IMR-90 (cell line): ENCODE measurements at regions not wholly inside any gene's neighbourhood (a gene's known extent, or its start where the extent isn't known, plus 50 kb on each side); places are given as distances from the start of the nearest gene placed in this dataset.

Source experiments
- ATAC-seq: fragments of 200-7000 bp; cut with Tn5 transposase; 2 replicates; pipeline ENCODE4 v1.9.1; 2020; ENCODE audit warnings: low read depth, mild to moderate bottlenecking, moderate library complexity
- BruUV-seq: library from RNA; stranded (reverse); fragments of 400-500 nt; replicated peaks from 2 replicates; lab custom pipeline; 2021; lab: Mats Ljungman, UMichigan
- CTCF ChIA-PET: fragments of 300-600 bp; formaldehyde crosslinking; extraction: SDS; loops from one replicate; lab custom pipeline; 2021; ENCODE audit warnings: antibody characterized with exemption; lab: Yijun Ruan, JAX
- POLR2A ChIA-PET: fragments of 300-600 bp; sonication (Branson Sonifier 250); formaldehyde crosslinking; loops from one replicate; lab custom pipeline; 2022; ENCODE audit warnings: antibody characterized with exemption; ENCODE audit not compliant: unreplicated experiment; lab: Charles Lee
- DNase-seq: peaks from one replicate; pipeline ENCODE4 v3.0.0; 2013
- H2AFZ ChIP-seq: replicated peaks from 2 replicates; pipeline ENCODE3; 2013; ENCODE audit warnings: low read length, mild to moderate bottlenecking; ENCODE audit not compliant: poor library complexity
- H2AK5ac ChIP-seq: 2 replicates; pipeline ENCODE4 v1.6.1; 2013; ENCODE audit warnings: low read depth, low read length, inconsistent platforms
- H2AK9ac ChIP-seq: replicated peaks from 2 replicates; pipeline ENCODE3; 2013; ENCODE audit warnings: mild to moderate bottlenecking, low read depth, low read length, moderate library complexity; ENCODE audit not compliant: poor library complexity
- H2BK120ac ChIP-seq: 2 replicates; pipeline ENCODE4 v1.6.1; 2013; ENCODE audit warnings: low read depth, low read length, inconsistent platforms
- H2BK15ac ChIP-seq: 3 replicates; pipeline ENCODE4 v1.6.1; 2013; ENCODE audit warnings: low read depth, low read length, inconsistent platforms
- H2BK20ac ChIP-seq: 2 replicates; pipeline ENCODE4 v1.6.1; 2013; ENCODE audit warnings: low read depth, mild to moderate bottlenecking, inconsistent platforms, low read length, moderate library complexity
- H2BK5ac ChIP-seq: 2 replicates; pipeline ENCODE4 v1.6.1; 2013; ENCODE audit warnings: mild to moderate bottlenecking, low read depth, low read length, inconsistent platforms; ENCODE audit not compliant: poor library complexity, severe bottlenecking
- H3K14ac ChIP-seq: replicated peaks from 2 replicates; pipeline ENCODE4 v1.6.1; 2013; ENCODE audit warnings: low read depth, low read length, inconsistent platforms
- H3K18ac ChIP-seq: 2 replicates; pipeline ENCODE4 v1.6.1; 2013; ENCODE audit warnings: low read depth, low read length, control low read depth
- H3K23ac ChIP-seq: 2 replicates; pipeline ENCODE4 v1.6.1; 2013; ENCODE audit warnings: low read depth, low read length, inconsistent platforms
- H3K27ac ChIP-seq: 2 replicates; pipeline ENCODE4 v1.5.1; 2013; ENCODE audit warnings: mild to moderate bottlenecking, control low read depth, low read length; ENCODE audit not compliant: insufficient read depth
- H3K27me3 ChIP-seq: 2 replicates; pipeline ENCODE4 v1.6.1; 2013; ENCODE audit warnings: low read length; ENCODE audit not compliant: control insufficient read depth, insufficient read depth
- H3K36me3 ChIP-seq: 2 replicates; pipeline ENCODE4 v1.6.1; 2013; ENCODE audit warnings: low read length, mixed read lengths; ENCODE audit not compliant: control insufficient read depth, insufficient read depth
- H3K4ac ChIP-seq: 2 replicates; pipeline ENCODE4 v1.6.1; 2013; ENCODE audit warnings: low read depth, low read length, inconsistent platforms
- H3K4me1 ChIP-seq: 2 replicates; pipeline ENCODE4 v1.6.1; 2013; ENCODE audit warnings: low read length, mixed read lengths; ENCODE audit not compliant: control insufficient read depth, insufficient read depth
- H3K4me2 ChIP-seq: 2 replicates; pipeline ENCODE4 v1.6.1; 2013; ENCODE audit warnings: low read depth, mild to moderate bottlenecking, control low read depth, low read length, moderate library complexity
- H3K4me3 ChIP-seq: 2 replicates; pipeline ENCODE4 v1.5.1; 2013; ENCODE audit warnings: low read depth, mild to moderate bottlenecking, control low read depth, low read length, moderate library complexity; ENCODE audit not compliant: insufficient read depth
- H3K56ac ChIP-seq: 2 replicates; pipeline ENCODE4 v1.6.1; 2013; ENCODE audit warnings: low read length, inconsistent platforms; ENCODE audit not compliant: insufficient read depth; ENCODE audit errors: extremely low read depth
- H3K79me1 ChIP-seq, 2 experiments: 2 replicates each; pipeline ENCODE4 v1.6.1; 2013; ENCODE audit warnings: low read length in 2 of 2, inconsistent platforms in 1 of 2, low read depth in 1 of 2
- H3K9ac ChIP-seq: 2 replicates; pipeline ENCODE4 v1.6.1; 2013; ENCODE audit warnings: low read depth, low read length, control low read depth
- H3K9me1 ChIP-seq: 2 replicates; pipeline ENCODE4 v1.6.1; 2013; ENCODE audit warnings: low read length, inconsistent platforms; ENCODE audit not compliant: insufficient read depth
- H3K9me3 ChIP-seq: 2 replicates; pipeline ENCODE4 v1.6.1; 2013; ENCODE audit warnings: low read length; ENCODE audit not compliant: control insufficient read depth, insufficient read depth
- H4K20me1 ChIP-seq: 2 replicates; pipeline ENCODE4 v1.6.1; 2013; ENCODE audit warnings: low read length, inconsistent platforms; ENCODE audit not compliant: insufficient read depth
- H4K5ac ChIP-seq: 2 replicates; pipeline ENCODE4 v1.6.1; 2013; ENCODE audit warnings: mild to moderate bottlenecking, low read depth, low read length, control low read depth
- H4K8ac ChIP-seq, 2 experiments: 2 replicates each; pipeline ENCODE4 v1.6.1; 2013; ENCODE audit warnings: low read depth in 2 of 2, low read length in 2 of 2, control low read depth in 1 of 2, inconsistent platforms in 1 of 2
- H4K91ac ChIP-seq: 2 replicates; pipeline ENCODE4 v1.6.1; 2013; ENCODE audit warnings: low read depth, low read length, inconsistent platforms; ENCODE audit not compliant: insufficient read depth
- BHLHE40 ChIP-seq: fragments of 150-350 bp; IDR thresholded peaks from 2 replicates; pipeline ENCODE4 v1.6.1; 2016; ENCODE audit warnings: mild to moderate bottlenecking, low read depth, low read length
- CHD1 ChIP-seq: IDR thresholded peaks from 2 replicates; pipeline ENCODE4 v1.6.1; 2012; ENCODE audit warnings: low read depth, low read length, improper control_type of control experiment
- CTCF ChIP-seq: conservative IDR thresholded peaks from 2 replicates; pipeline ENCODE4 v1.5.1; 2012; ENCODE audit warnings: mild to moderate bottlenecking, low read depth, low read length, improper control_type of control experiment
- MAFK ChIP-seq: IDR thresholded peaks from 2 replicates; pipeline ENCODE4 v1.6.1; 2012; ENCODE audit warnings: low read depth, low read length, improper control_type of control experiment
- RCOR1 ChIP-seq: IDR thresholded peaks from 2 replicates; pipeline ENCODE4 v1.6.1; 2012; ENCODE audit warnings: mild to moderate bottlenecking, low read length, improper control_type of control experiment; ENCODE audit not compliant: insufficient replicate concordance
- RFX5 ChIP-seq: IDR thresholded peaks from 2 replicates; pipeline ENCODE4 v1.8.0; 2012; ENCODE audit warnings: low read depth, mild to moderate bottlenecking, low read length, moderate library complexity
- SMC3 ChIP-seq: fragments of 150-350 bp; IDR thresholded peaks from 2 replicates; pipeline ENCODE4 v1.6.1; 2016; ENCODE audit warnings: low read depth, mild to moderate bottlenecking, antibody characterized with exemption, low read length, moderate library complexity
- WGBS, 2 experiments: methylation state at CpG; one replicate each; pipeline versions ENCODE4 v1.1.5 to v1.1.7; 2013; ENCODE audit warnings: missing lambda C conversion rate in 2 of 2; ENCODE audit not compliant: insufficient read length in 1 of 2; ENCODE audit errors: extremely low coverage in 2 of 2; 5-methylcytosine and 5-hydroxymethylcytosine counted together
- dilution Hi-C: fragments of 300-500 bp; cut with HindIII; formaldehyde crosslinking; loops from one replicate; pipeline ENCODE4 v1.14.3; 2018; ENCODE audit warnings: low sequenced_read_pairs; ENCODE audit not compliant: unreplicated experiment
- in situ Hi-C: fragments of 300-500 bp; cut with MboI; formaldehyde crosslinking; loops from 3 replicates; pipeline ENCODE4 v1.14.3; 2019; ENCODE audit warnings: low sequenced_read_pairs, inconsistent platforms, mixed read lengths
- intact Hi-C: fragments of 100-400 bp; cut with micrococcal nuclease; formaldehyde crosslinking; loops from 2 replicates; pipeline ENCODE4 v1.10.0; 2022

- in situ Hi-C loops (no loop called here), dilution Hi-C loops (no loop called here), intact Hi-C loops (no loop called here)
- no peak for DNase-seq
- H2BK120ac ChIP-seq = no peak overlapping the region
- no peak overlapping the region for H3K9ac ChIP-seq
- no peak overlapping the region for H2BK15ac ChIP-seq
- no TSS peak for BruUV-seq
- no peaks in the 10 kb centered on the region for H3K4me1 ChIP-seq
- WGBS, 2 experiments = no CpG with 5 or more reads among the region's 1 CpG
- H3K36me3 ChIP-seq = no peaks in the 10 kb centered on the region
- H3K4me2 ChIP-seq = no peak overlapping the region
- H3K9me1 ChIP-seq = no peaks in the 10 kb centered on the region
- H2AK5ac ChIP-seq = no peak overlapping the region
- no peak for TF ChIP-seq SMC3
- no peak for TF ChIP-seq MAFK
- no peak for TF ChIP-seq CTCF
- no peak for TF ChIP-seq CHD1
- TF ChIP-seq RFX5 = no peak
- no peak for TF ChIP-seq RCOR1
- TF ChIP-seq BHLHE40 = no peak
- H2AK9ac ChIP-seq = no peak overlapping the region
- POLR2A ChIA-PET = no interaction called here
- H3K27me3 ChIP-seq = no peaks in the 10 kb centered on the region
- H3K9me3 ChIP-seq = peaks cover 4% of the 10 kb centered on the region
- ATAC-seq = no peak
- no peak overlapping the region for H3K14ac ChIP-seq
- no peaks in the 10 kb centered on the region for H4K20me1 ChIP-seq
- no peak overlapping the region for H3K18ac ChIP-seq
- no peak overlapping the region for H3K23ac ChIP-seq
- CTCF ChIA-PET = no interaction called here
- H3K4ac ChIP-seq = no peak overlapping the region
- no peak overlapping the region for H4K91ac ChIP-seq
- H4K8ac ChIP-seq = no peak overlapping the region
- no peak overlapping the region for H3K4me3 ChIP-seq
- no peak overlapping the region for H2BK20ac ChIP-seq
- H2BK5ac ChIP-seq = no peak overlapping the region
- H3K79me1 ChIP-seq = no peaks in the 10 kb centered on the region
- H3K27ac ChIP-seq = no peak overlapping the region
- no peak overlapping the region for H4K5ac ChIP-seq
- H3K56ac ChIP-seq = no peak overlapping the region
- H2AFZ ChIP-seq = no peak overlapping the region
Observed at GRCh38 chr3:5473471-5473870, 286.0 kb downstream of the EDEM1 start.
